Ishikawa (cell line): ENCODE measurements at regions not wholly inside any gene's neighbourhood (a gene's known extent, or its start where the extent isn't known, plus 50 kb on each side); places are given as distances from the start of the nearest gene placed in this dataset.

ENCODE experiments used
- CEBPB ChIP-seq: IDR thresholded peaks from 2 replicates; pipeline ENCODE4 v1.6.1; 2012
- CREB1 ChIP-seq: IDR thresholded peaks from 2 replicates; pipeline ENCODE4 v1.6.1; 2012; ENCODE audit warnings: low read depth
- EGR1 ChIP-seq: IDR thresholded peaks from 2 replicates; pipeline ENCODE4 v1.6.1; 2012
- EP300 ChIP-seq: IDR thresholded peaks from 2 replicates; pipeline ENCODE4 v1.6.1; 2012; ENCODE audit warnings: borderline replicate concordance
- FOXM1 ChIP-seq: IDR thresholded peaks from 2 replicates; pipeline ENCODE4 v1.6.1; 2012; ENCODE audit warnings: low read depth, borderline replicate concordance
- MAX ChIP-seq: IDR thresholded peaks from 2 replicates; pipeline ENCODE4 v1.6.1; 2012
- NFIC ChIP-seq: IDR thresholded peaks from 2 replicates; pipeline ENCODE4 v1.6.1; 2012
- RAD21 ChIP-seq: IDR thresholded peaks from 2 replicates; pipeline ENCODE4 v1.6.1; 2012; ENCODE audit warnings: low read depth
- REST ChIP-seq: IDR thresholded peaks from 2 replicates; pipeline ENCODE4 v1.6.1; 2012; ENCODE audit warnings: low read depth, mild to moderate bottlenecking
- TAF1 ChIP-seq: IDR thresholded peaks from 2 replicates; pipeline ENCODE4 v1.6.1; 2012; ENCODE audit warnings: low read depth, mild to moderate bottlenecking
- TCF12 ChIP-seq: IDR thresholded peaks from 2 replicates; pipeline ENCODE4 v1.6.1; 2012; ENCODE audit warnings: low read depth
- TEAD4 ChIP-seq: IDR thresholded peaks from 2 replicates; pipeline ENCODE4 v1.6.1; 2012
- USF1 ChIP-seq: IDR thresholded peaks from 2 replicates; pipeline ENCODE4 v1.6.1; 2012
- YY1 ChIP-seq: IDR thresholded peaks from 2 replicates; pipeline ENCODE4 v1.6.1; 2012; ENCODE audit warnings: low read depth
- ZBTB7A ChIP-seq: IDR thresholded peaks from 2 replicates; pipeline ENCODE4 v1.6.1; 2012; ENCODE audit warnings: low read depth

GRCh38 chr2:144128130-144128746, 391.7 kb downstream of the ZEB2 start:
- TF ChIP-seq USF1 (no peak), NFIC (no peak), TAF1 (no peak), ZBTB7A (no peak)

GRCh38 chr2:144127693-144128092, 392.2 kb downstream of the ZEB2 start:
- no peak for TF ChIP-seq FOXM1
- TF ChIP-seq REST = no peak
- no peak for TF ChIP-seq TEAD4
- no peak for TF ChIP-seq ZBTB7A
- no peak for TF ChIP-seq CREB1
- no peak for TF ChIP-seq TCF12
- TF ChIP-seq MAX = no peak
- no peak for TF ChIP-seq NFIC
- no peak for TF ChIP-seq EGR1
- no peak for TF ChIP-seq TAF1
- no peak for TF ChIP-seq CEBPB
- TF ChIP-seq YY1 = no peak
- no peak for TF ChIP-seq RAD21
- no peak for TF ChIP-seq EP300
- TF ChIP-seq USF1 = no peak

GRCh38 chr2:144126302-144126701, 393.6 kb downstream of the ZEB2 start:
- TF ChIP-seq TCF12 (no peak), ZBTB7A (no peak), TAF1 (no peak), REST (no peak), FOXM1 (no peak), NFIC (no peak), CREB1 (no peak), USF1 (no peak)

GRCh38 chr2:144125751-144126150, 394.2 kb downstream of the ZEB2 start:
- TF ChIP-seq CEBPB (no peak), YY1 (no peak), ZBTB7A (no peak), MAX (no peak), EGR1 (no peak), EP300 (no peak), FOXM1 (no peak), TCF12 (no peak), NFIC (no peak), REST (no peak), USF1 (no peak), TEAD4 (no peak), CREB1 (no peak), TAF1 (no peak), RAD21 (no peak)
